Activated T-helper 17 cell treated with anti-CD3 and anti-CD28 coated beads, Interleukin-2, amount 50 U/mL, for 72 hours (primary cell): ENCODE measurements at regions not wholly inside any gene's neighbourhood (a gene's known extent, or its start where the extent isn't known, plus 50 kb on each side); places are given as distances from the start of the nearest gene placed in this dataset.
A peak's percentile ranks its signal among the peaks of the same experiment; 100 is the strongest.

Source experiments
- ATAC-seq: fragments of 150-1000 bp; cut with Tn5 transposase; replicated peaks from 2 replicates; pipeline ENCODE4 v1.10.0; 2021; ENCODE audit warnings: mild to moderate bottlenecking, moderate library complexity
- H3K27ac Mint-ChIP-seq: one replicate; pipeline ENCODE4 v1.8.0; 2022; ENCODE audit warnings: mixed read lengths
- H3K27me3 Mint-ChIP-seq: one replicate; pipeline ENCODE4 v1.8.0; 2022; ENCODE audit warnings: mixed read lengths
- H3K36me3 Mint-ChIP-seq: one replicate; pipeline ENCODE4 v1.8.0; 2022; ENCODE audit warnings: low read depth, mild to moderate bottlenecking, mixed read lengths
- H3K4me1 Mint-ChIP-seq: one replicate; pipeline ENCODE4 v1.8.0; 2022; ENCODE audit warnings: mixed read lengths
- H3K4me3 Mint-ChIP-seq: one replicate; pipeline ENCODE4 v1.8.0; 2022; ENCODE audit warnings: mild to moderate bottlenecking, mixed read lengths
- H3K9me3 Mint-ChIP-seq: one replicate; pipeline ENCODE4 v1.8.0; 2022; ENCODE audit warnings: mixed read lengths

DNA sequence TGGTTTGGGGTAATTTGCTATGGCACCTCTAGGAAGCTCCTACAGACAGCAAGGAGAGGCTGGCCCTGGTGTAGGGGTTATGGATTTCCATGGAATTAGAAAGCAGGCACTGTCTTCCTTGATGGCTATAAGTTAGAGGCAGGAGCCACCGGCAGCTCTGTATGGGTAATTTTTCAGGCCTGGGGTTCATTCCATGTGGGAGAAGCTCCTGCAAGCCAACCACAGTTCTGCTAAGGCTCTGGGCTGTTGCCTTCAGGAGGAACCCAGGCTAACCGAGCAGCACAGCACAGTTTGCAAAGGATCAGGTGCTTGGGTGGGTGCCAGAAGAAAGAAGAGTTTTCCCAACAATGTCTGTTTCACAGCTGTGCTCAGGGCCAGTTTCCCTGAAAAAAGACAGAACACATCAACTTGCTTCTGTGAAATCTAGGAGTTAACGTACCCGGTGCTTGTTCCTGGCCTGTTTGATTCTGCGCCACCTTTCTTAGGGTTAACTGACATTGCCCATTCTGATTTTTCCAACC is 162.8 kb upstream of the MYLIP start:
- Mint-ChIP-seq H3K9me3 (no peaks in the 10 kb centered on the region), H3K36me3 (no peaks in the 10 kb centered on the region), H3K27me3 (peaks cover 3% of the 10 kb centered on the region), H3K4me3 (no peak overlapping the region), H3K27ac (no peak overlapping the region), H3K4me1 (peaks cover 14% of the 10 kb centered on the region)
- ATAC-seq = no peak

DNA sequence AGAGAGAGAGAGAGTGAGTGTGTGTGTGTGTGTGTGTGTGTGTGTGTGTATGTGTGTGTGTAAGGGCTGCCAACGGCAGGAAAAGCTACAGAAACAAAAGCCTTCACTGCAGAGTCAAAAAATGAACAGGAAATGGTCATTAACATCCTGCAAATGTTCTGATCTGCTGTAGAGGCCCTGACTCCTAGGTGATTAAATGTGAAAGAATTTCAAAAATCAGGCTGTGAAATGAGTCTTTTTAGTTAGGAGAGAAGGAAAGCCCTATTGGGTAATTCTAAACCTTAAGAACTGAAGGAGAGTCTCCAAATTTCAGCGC is 166.5 kb upstream of the MYLIP start:
- Mint-ChIP-seq H3K4me3 (no peak overlapping the region), H3K9me3 (no peaks in the 10 kb centered on the region), H3K36me3 (no peaks in the 10 kb centered on the region), H3K27ac (peak overlapping the region; percentile 30), H3K4me1 (peaks cover 14% of the 10 kb centered on the region), H3K27me3 (no peaks in the 10 kb centered on the region)
- peak; percentile 62 for ATAC-seq

GRCh38 chr6:15961635-15962448 is 167.0 kb upstream of the MYLIP start:
- peaks cover 14% of the 10 kb centered on the region for H3K4me1 Mint-ChIP-seq

DNA sequence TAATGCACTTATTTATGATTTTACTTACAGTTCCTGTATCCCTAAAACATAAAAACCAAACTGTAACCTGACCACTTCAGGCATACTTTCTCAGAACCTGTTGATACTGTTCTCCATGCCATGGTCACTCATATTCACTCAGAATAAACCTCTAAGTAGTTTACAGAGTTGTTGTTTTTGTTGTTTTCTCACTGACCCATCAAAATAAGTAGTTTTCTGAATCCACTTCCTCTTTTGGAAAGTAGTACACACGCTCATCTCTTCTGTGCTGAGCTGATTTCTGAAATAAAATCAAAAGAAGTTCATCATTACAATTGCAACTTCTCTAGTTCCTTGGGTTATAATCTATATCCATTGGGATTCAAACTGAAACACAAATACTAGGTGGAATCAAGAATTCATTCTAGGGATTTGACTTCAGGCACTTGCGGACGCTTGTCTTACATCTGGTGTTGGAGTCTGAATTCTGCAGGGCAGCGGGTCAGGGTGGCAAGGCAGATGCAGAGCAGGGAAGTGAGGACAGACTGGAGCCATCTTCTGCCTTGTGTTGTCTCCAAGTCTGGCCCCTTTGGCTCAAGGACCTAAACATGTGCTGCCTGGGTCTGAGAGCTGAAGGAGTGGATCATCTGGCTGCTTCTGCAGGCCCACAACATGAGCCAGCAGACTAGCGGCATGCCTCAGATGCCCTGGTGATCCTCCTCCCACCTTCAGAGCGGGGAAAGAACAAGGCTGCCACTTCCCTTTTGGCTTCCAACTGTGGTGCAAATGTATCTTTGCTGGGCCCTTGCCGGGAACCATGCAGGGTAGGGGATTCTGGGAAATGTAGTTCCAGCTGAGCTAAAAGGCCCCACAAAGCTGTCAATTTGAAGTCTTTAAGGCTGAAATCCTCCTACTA is 167.9 kb upstream of the MYLIP start:
- no peak overlapping the region for H3K27ac Mint-ChIP-seq
- H3K4me1 Mint-ChIP-seq = peaks cover 21% of the 10 kb centered on the region

More at GRCh38 chr6:15961635-15962448, 167.0 kb upstream of the MYLIP start:
- Mint-ChIP-seq H3K27ac (peak overlapping the region; percentile 30), H3K9me3 (no peaks in the 10 kb centered on the region), H3K36me3 (no peaks in the 10 kb centered on the region), H3K27me3 (no peaks in the 10 kb centered on the region), H3K4me3 (no peak overlapping the region)
- ATAC-seq = peak; percentile 11

GRCh38 chr6:15957655-15958169 is 171.2 kb upstream of the MYLIP start:
- no peak for ATAC-seq
- H3K36me3 Mint-ChIP-seq = no peaks in the 10 kb centered on the region
- H3K9me3 Mint-ChIP-seq = no peaks in the 10 kb centered on the region
- no peaks in the 10 kb centered on the region for H3K27me3 Mint-ChIP-seq
- peaks cover 21% of the 10 kb centered on the region for H3K4me1 Mint-ChIP-seq
- H3K4me3 Mint-ChIP-seq = no peak overlapping the region
- H3K27ac Mint-ChIP-seq = no peak overlapping the region

More for the DNA sequence above, 167.9 kb upstream of the MYLIP start:
- no peaks in the 10 kb centered on the region for H3K27me3 Mint-ChIP-seq
- no peak for ATAC-seq
- no peak overlapping the region for H3K4me3 Mint-ChIP-seq
- H3K9me3 Mint-ChIP-seq = no peaks in the 10 kb centered on the region
- no peaks in the 10 kb centered on the region for H3K36me3 Mint-ChIP-seq

GRCh38 chr6:15956205-15957106 is 172.4 kb upstream of the MYLIP start:
- no peak overlapping the region for H3K27ac Mint-ChIP-seq
- H3K4me1 Mint-ChIP-seq = peaks cover 13% of the 10 kb centered on the region
- H3K9me3 Mint-ChIP-seq = no peaks in the 10 kb centered on the region
- no peaks in the 10 kb centered on the region for H3K36me3 Mint-ChIP-seq
- no peak for ATAC-seq
- H3K4me3 Mint-ChIP-seq = peak overlapping the region; percentile 30
- H3K27me3 Mint-ChIP-seq = no peaks in the 10 kb centered on the region

- no peak overlapping the region for H3K27ac Mint-ChIP-seq
- H3K4me1 Mint-ChIP-seq = peaks cover 13% of the 10 kb centered on the region
- H3K27me3 Mint-ChIP-seq = no peaks in the 10 kb centered on the region
- no peak overlapping the region for H3K4me3 Mint-ChIP-seq
- H3K36me3 Mint-ChIP-seq = no peaks in the 10 kb centered on the region
- no peak for ATAC-seq
- no peaks in the 10 kb centered on the region for H3K9me3 Mint-ChIP-seq
Measured at GRCh38 chr6:15955484-15955883, 173.4 kb upstream of the MYLIP start.

DNA sequence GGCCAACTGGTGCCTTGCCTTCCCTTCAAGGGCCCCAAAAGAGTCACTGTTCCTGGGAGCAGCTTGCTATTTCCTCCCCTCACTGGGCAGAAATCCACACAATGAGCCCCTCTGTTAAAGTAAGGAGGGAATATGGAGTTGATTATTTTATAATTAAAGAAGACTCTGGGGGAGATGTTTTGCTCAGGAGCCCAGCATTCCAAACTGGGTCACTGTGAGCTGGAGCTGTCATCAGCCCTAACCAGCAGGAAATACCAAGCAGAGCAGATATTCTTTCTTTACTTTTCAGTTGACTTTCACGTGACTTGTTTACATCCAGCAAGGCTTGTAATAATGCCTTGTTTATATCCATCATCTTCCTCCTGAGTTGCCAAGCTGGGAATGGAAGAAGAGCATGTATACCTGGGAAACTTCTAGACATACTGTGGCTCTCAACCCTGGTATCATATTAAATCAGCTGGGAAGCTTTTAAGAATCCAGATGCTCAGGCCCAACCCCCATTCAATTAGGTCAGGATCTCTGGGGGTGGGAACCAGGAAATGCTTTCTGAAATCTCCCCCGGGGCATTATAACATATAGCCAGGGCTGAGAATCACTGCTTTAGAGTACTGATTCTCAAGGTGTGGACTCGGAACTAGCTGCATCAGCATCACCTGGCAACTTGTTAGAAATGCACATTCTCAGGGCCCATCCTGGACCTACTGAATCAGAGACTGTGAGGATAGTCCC is 175.6 kb upstream of the MYLIP start:
- no peak for ATAC-seq
- Mint-ChIP-seq H3K27ac (no peak overlapping the region), H3K4me1 (peaks cover 13% of the 10 kb centered on the region), H3K9me3 (no peaks in the 10 kb centered on the region), H3K27me3 (no peaks in the 10 kb centered on the region), H3K4me3 (no peak overlapping the region), H3K36me3 (no peaks in the 10 kb centered on the region)

DNA sequence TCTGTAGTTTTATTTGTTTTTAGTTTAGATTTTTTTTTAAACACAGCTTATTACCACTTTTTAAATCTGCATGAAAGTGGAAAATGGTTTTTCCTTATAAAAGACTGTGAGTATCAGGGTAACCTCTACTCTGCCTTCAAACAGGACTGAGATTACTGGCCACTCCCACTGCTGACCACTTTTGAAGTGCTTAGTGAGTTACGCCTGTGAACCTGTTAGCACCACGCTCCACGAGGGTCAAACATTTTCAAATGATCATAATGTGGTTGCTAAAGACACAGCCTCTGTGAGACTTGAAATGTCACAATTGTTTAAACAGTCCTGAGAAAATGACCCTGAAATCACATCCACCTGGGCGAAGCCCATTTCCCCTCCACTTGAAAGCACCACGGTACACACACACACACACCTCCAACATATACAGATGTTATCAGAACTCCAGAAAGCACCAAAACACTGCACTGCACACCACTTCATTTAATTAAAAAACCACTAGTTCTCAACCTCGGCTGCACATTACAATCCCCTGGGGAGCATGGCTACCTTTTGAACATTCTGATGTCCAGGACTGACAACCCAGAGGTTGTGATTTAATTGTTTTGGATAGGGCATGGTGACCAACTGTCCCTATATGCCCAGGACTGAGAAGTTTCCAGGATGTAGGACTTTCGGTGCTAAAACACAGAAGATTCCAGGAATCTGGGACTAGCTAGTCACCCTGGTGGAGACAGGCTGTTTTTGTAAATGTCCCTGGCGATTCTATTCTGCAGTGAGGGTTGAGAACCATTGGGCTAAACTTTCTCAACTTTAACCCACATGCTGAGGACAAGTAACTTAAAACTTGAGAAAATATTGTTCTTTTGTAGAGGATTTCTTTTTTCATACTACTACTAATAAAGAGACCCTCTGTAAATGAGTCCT is 176.4 kb upstream of the MYLIP start:
- Mint-ChIP-seq H3K9me3 (no peaks in the 10 kb centered on the region), H3K27ac (no peak overlapping the region), H3K27me3 (no peaks in the 10 kb centered on the region), H3K36me3 (no peaks in the 10 kb centered on the region), H3K4me1 (peaks cover 13% of the 10 kb centered on the region), H3K4me3 (no peak overlapping the region)
- ATAC-seq = no peak

- H3K4me3 Mint-ChIP-seq = no peak overlapping the region
- H3K27me3 Mint-ChIP-seq = no peaks in the 10 kb centered on the region
- peaks cover 7% of the 10 kb centered on the region for H3K4me1 Mint-ChIP-seq
- no peaks in the 10 kb centered on the region for H3K9me3 Mint-ChIP-seq
- H3K27ac Mint-ChIP-seq = no peak overlapping the region
- no peak for ATAC-seq
- H3K36me3 Mint-ChIP-seq = no peaks in the 10 kb centered on the region
Measured at GRCh38 chr6:15950962-15951569, 177.8 kb upstream of the MYLIP start.

DNA sequence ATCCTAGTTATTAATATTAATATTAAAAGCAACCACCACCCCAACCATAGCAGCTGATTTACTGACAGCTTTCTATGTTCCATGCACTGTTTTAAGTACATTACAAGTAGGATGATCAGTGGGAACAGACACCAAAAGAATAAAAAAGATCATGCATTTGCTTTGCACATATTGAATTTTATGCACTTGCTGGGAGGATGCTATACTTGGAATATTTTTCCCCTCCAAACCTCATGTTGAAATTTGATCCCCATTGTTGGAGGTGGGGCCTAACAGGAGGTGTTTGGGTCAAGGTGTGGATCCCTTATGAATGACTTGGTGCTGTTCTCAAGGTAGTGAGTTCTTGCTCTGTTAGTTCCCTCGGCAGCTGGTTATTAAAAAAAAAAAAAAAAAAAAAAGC is 178.9 kb upstream of the MYLIP start:
- Mint-ChIP-seq H3K4me3 (no peak overlapping the region), H3K27me3 (no peaks in the 10 kb centered on the region), H3K4me1 (peaks cover 5% of the 10 kb centered on the region), H3K9me3 (no peaks in the 10 kb centered on the region), H3K27ac (no peak overlapping the region), H3K36me3 (no peaks in the 10 kb centered on the region)
- no peak for ATAC-seq
